SU-DHL-6 (cell line): ENCODE measurements at regions not wholly inside any gene's neighbourhood (a gene's known extent, or its start where the extent isn't known, plus 50 kb on each side); places are given as distances from the start of the nearest gene placed in this dataset.

Source experiments
- CTCF ChIP-seq: fragments of 200-600 bp; sonication (generic); IDR thresholded peaks from one replicate; pipeline ENCODE4 v1.5.1; 2017; ENCODE audit warnings: antibody characterized with exemption, mild to moderate bottlenecking, low read length, moderate library complexity; ENCODE audit not compliant: insufficient read depth, poor library complexity, severe bottlenecking
- EZH2phosphoT487 ChIP-seq: fragments of 200-600 bp; sonication (generic), shearing (Covaris generic); conservative IDR thresholded peaks from 2 replicates; pipeline ENCODE4 v1.6.1; 2018; ENCODE audit warnings: mild to moderate bottlenecking, antibody characterized with exemption, low read length, moderate library complexity, mixed read lengths

- TF ChIP-seq CTCF: no peak
- no peak for TF ChIP-seq EZH2phosphoT487
These were observed 101.3 kb downstream of the AKAP11 start for GRCh38 chr13:42373048-42373812.
